ENCODE measurements at regions not wholly inside any gene's neighbourhood (a gene's known extent, or its start where the extent isn't known, plus 50 kb on each side); places are given as distances from the start of the nearest gene placed in this dataset.

DNA sequence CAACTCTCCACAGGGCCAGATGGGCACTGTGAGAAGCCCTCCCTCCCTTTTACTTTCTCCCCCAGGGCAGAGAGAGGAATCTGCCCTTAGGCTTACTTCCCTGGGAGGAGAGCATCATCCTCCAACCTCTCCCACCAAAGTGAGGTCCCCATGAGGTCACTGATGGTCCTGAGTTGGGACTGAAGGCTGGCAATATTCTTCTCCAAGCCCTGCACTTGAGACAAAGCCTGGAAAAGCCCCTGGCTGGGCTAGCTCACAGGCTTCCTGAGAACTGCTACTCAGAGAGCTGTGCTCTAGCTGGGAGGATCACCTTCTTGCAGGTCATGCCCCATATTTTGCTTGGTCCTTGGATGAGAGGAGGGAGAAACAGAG, 110.0 kb upstream of the MEF2A start:
- TF ChIP-seq POLR2A (IDR thresholded peaks at IDR 0.05), result no peak
- TF ChIP-seq, protein P1, sequence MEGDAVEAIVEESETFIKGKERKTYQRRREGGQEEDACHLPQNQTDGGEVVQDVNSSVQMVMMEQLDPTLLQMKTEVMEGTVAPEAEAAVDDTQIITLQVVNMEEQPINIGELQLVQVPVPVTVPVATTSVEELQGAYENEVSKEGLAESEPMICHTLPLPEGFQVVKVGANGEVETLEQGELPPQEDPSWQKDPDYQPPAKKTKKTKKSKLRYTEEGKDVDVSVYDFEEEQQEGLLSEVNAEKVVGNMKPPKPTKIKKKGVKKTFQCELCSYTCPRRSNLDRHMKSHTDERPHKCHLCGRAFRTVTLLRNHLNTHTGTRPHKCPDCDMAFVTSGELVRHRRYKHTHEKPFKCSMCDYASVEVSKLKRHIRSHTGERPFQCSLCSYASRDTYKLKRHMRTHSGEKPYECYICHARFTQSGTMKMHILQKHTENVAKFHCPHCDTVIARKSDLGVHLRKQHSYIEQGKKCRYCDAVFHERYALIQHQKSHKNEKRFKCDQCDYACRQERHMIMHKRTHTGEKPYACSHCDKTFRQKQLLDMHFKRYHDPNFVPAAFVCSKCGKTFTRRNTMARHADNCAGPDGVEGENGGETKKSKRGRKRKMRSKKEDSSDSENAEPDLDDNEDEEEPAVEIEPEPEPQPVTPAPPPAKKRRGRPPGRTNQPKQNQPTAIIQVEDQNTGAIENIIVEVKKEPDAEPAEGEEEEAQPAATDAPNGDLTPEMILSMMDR (IDR thresholded peaks at IDR 0.05), result no peak
- no peak for TF ChIP-seq POLR2AphosphoS5 (IDR thresholded peaks at IDR 0.05; ENCODE audit: insufficient read depth in 1 of 2, low read depth in 1 of 2)
